Endothelial cell of umbilical vein (primary cell): ENCODE measurements at regions not wholly inside any gene's neighbourhood (a gene's known extent, or its start where the extent isn't known, plus 50 kb on each side); places are given as distances from the start of the nearest gene placed in this dataset.

Experiments used
- BruUV-seq: library from RNA; stranded (reverse); fragments of 400-500 nt; replicated peaks from 2 replicates; lab custom pipeline; 2021; lab: Mats Ljungman, UMichigan
- CTCF ChIA-PET: fragments of 300-600, 350-600 bp; sonication (Branson Sonifier 250); formaldehyde crosslinking; loops from one replicate; lab custom pipeline; 2021; ENCODE audit warnings: antibody characterized with exemption, inconsistent platforms; lab: Charles Lee
- POLR2A ChIA-PET: fragments of 300-600, 350-600 bp; sonication (Branson Sonifier 250); formaldehyde crosslinking; loops from one replicate; lab custom pipeline; 2021; ENCODE audit warnings: antibody characterized with exemption, inconsistent platforms; lab: Charles Lee
- DNase-seq: peaks from one replicate; pipeline ENCODE4 v3.0.0-alpha.2; 2011; ENCODE audit warnings: low read depth, low spot score
- FAIRE-seq: peaks from 2 replicates; lab custom pipeline; 2011; peaks lifted over from hg19 to GRCh38; lab: Jason Lieb, UNC
- H2AFZ ChIP-seq: 2 replicates; pipeline ENCODE4 v1.6.0; 2012; ENCODE audit warnings: low read depth, low read length, control low read depth, inconsistent platforms
- H3K27ac ChIP-seq: 2 replicates; pipeline ENCODE4 v1.5.1; 2011; ENCODE audit warnings: low read depth, mild to moderate bottlenecking, control low read depth, low read length, moderate library complexity; ENCODE audit not compliant: insufficient read depth
- H3K27me3 ChIP-seq, 2 experiments: 2 replicates each; pipeline versions ENCODE4 v1.6.0 to v1.6.1; 2011; ENCODE audit warnings: low read length in 2 of 2, mixed read lengths in 1 of 2; ENCODE audit not compliant: control insufficient read depth in 2 of 2, insufficient read depth in 2 of 2
- H3K36me3 ChIP-seq, 2 experiments: 2 replicates in 1 of 2; 3 replicates in 1 of 2; pipeline ENCODE4 v1.5.1; 2011; ENCODE audit warnings: low read length in 2 of 2, mild to moderate bottlenecking in 1 of 2, moderate library complexity in 1 of 2; ENCODE audit not compliant: control insufficient read depth in 2 of 2, insufficient read depth in 2 of 2; ENCODE audit errors: extremely low read depth in 1 of 2
- H3K4me1 ChIP-seq: 3 replicates; pipeline ENCODE4 v1.5.1; 2011; ENCODE audit warnings: mild to moderate bottlenecking, low read length; ENCODE audit not compliant: control insufficient read depth, insufficient read depth; ENCODE audit errors: extremely low read depth
- H3K4me2 ChIP-seq: 2 replicates; pipeline ENCODE4 v1.6.1; 2011; ENCODE audit warnings: low read length, control low read depth, mixed read lengths; ENCODE audit not compliant: insufficient read depth
- H3K4me3 ChIP-seq, 3 experiments: fragments of 200-600 bp in 1 of 3; sonication (generic), shearing (Covaris generic) in 1 of 3; replicated peaks in 1 of 3; 2 replicates each; pipeline ENCODE4 v1.5.1; 2011 to 2016; ENCODE audit warnings: control low read depth in 3 of 3, low read length in 3 of 3, mild to moderate bottlenecking in 2 of 3, inconsistent platforms in 1 of 3, low read depth in 1 of 3, moderate library complexity in 1 of 3; ENCODE audit not compliant: insufficient read depth in 1 of 3
- H3K79me2 ChIP-seq: 2 replicates; pipeline ENCODE4 v1.6.0; 2012; ENCODE audit warnings: low read length, inconsistent platforms; ENCODE audit not compliant: control insufficient read depth, insufficient read depth
- H3K9ac ChIP-seq: replicated peaks from 2 replicates; pipeline ENCODE3; 2011; ENCODE audit warnings: low read length, control low read depth; ENCODE audit not compliant: insufficient read depth; ENCODE audit errors: extremely low read depth
- H3K9me1 ChIP-seq: replicated peaks from 3 replicates; pipeline ENCODE4 v1.6.0; 2011; ENCODE audit warnings: mild to moderate bottlenecking, low read length; ENCODE audit not compliant: control insufficient read depth, insufficient read depth; ENCODE audit errors: extremely low read depth
- H3K9me3 ChIP-seq: replicated peaks from 2 replicates; pipeline ENCODE4 v1.5.1; 2012; ENCODE audit warnings: low read length, inconsistent platforms; ENCODE audit not compliant: control insufficient read depth, insufficient read depth
- H4K20me1 ChIP-seq: replicated peaks from 2 replicates; pipeline ENCODE3; 2011; ENCODE audit warnings: mild to moderate bottlenecking, low read length; ENCODE audit not compliant: control insufficient read depth, insufficient read depth; ENCODE audit errors: extremely low read depth
- EZH2 ChIP-seq: IDR thresholded peaks from 2 replicates; pipeline ENCODE4 v1.6.1; 2012; ENCODE audit warnings: borderline replicate concordance, low read depth, mild to moderate bottlenecking, moderate library complexity, low read length, inconsistent platforms; ENCODE audit not compliant: severe bottlenecking
- FOS ChIP-seq: IDR thresholded peaks from 2 replicates; pipeline ENCODE4 v1.6.1; 2011; ENCODE audit warnings: mild to moderate bottlenecking, low read length, moderate library complexity, borderline replicate concordance; ENCODE audit not compliant: insufficient read depth
- GATA2 ChIP-seq: IDR thresholded peaks from 2 replicates; pipeline ENCODE4 v1.7.0; 2011; ENCODE audit warnings: low read depth, mild to moderate bottlenecking, moderate library complexity, mixed read lengths, low read length; ENCODE audit not compliant: insufficient read length, insufficient read depth
- JUN ChIP-seq: IDR thresholded peaks from 2 replicates; pipeline ENCODE4 v1.6.1; 2011; ENCODE audit warnings: borderline replicate concordance, low read depth; ENCODE audit not compliant: insufficient read length, insufficient read depth
- MYC ChIP-seq: IDR thresholded peaks from one replicate; pipeline ENCODE4 v1.6.1; 2011; ENCODE audit warnings: mild to moderate bottlenecking, low read depth, low read length
- POLR2A ChIP-seq: IDR thresholded peaks from 2 replicates; pipeline ENCODE4 v1.6.1; 2012; ENCODE audit warnings: low read depth, mild to moderate bottlenecking, control low read depth, low read length
- POLR2AphosphoS5 ChIP-seq: IDR thresholded peaks from 2 replicates; pipeline ENCODE4 v1.6.1; 2012; ENCODE audit warnings: low read depth, mild to moderate bottlenecking, control low read depth, low read length, moderate library complexity; ENCODE audit not compliant: insufficient read depth
- dilution Hi-C: fragments of 300-500 bp; cut with MboI; formaldehyde crosslinking; loops from one replicate; pipeline ENCODE4 v1.15.0; 2019; ENCODE audit warnings: low sequenced_read_pairs; ENCODE audit not compliant: extremely low pct_ligation_motif_present
- intact Hi-C: fragments of 100-400 bp; cut with micrococcal nuclease; formaldehyde crosslinking; loops from one replicate; pipeline ENCODE4 v1.10.0; 2022
- TF ChIP-seq, protein P1 (sequence below), 2 donors: IDR thresholded peaks; 1 replicate in 1 of 2; 2 replicates in 1 of 2; pipeline ENCODE4 v1.5.1; 2011; ENCODE audit warnings: low read length in 2 of 2, mild to moderate bottlenecking in 2 of 2, moderate library complexity in 2 of 2, control low read depth in 1 of 2, inconsistent platforms in 1 of 2, low read depth in 1 of 2; ENCODE audit not compliant: insufficient read depth in 1 of 2; ENCODE audit errors: extremely low read depth in 1 of 2
- TF ChIP-seq, protein P2 (sequence below): IDR thresholded peaks from 2 replicates; pipeline ENCODE4 v1.6.1; 2011; ENCODE audit not compliant: insufficient read depth, insufficient read length

DNA sequence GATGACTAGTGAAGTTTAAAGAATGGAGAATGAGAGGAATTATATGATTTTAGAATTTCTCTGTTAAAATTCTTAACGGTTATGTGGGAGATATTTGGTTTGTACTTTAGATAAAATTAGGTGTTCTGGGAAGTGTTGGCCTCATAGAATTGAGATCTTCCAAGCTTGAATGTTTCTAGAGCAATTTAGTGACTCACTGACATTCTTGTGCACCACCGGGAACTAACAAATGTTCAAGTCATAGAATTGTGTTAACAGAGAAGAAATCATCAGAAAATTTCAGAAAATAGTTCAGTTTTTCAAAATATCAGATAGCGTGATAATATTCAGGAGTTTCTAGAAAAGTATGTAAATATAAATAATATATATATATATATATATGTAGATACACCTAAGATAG, 67.9 kb upstream of the BMP5 start:
- H3K9me1 ChIP-seq = no peaks in the 10 kb centered on the region
- no peak overlapping the region for H2AFZ ChIP-seq
- no peaks in the 10 kb centered on the region for H3K79me2 ChIP-seq
- no peak overlapping the region for H3K9ac ChIP-seq
- H3K4me3 ChIP-seq = no peak overlapping the region
- DNase-seq (no peak), FAIRE-seq (no peak)
- dilution Hi-C loops = no loop called here
- no peaks in the 10 kb centered on the region for H3K9me3 ChIP-seq
- no peaks in the 10 kb centered on the region for H3K27me3 ChIP-seq
- POLR2A ChIA-PET = no interaction called here
- H3K4me2 ChIP-seq = no peak overlapping the region
- no TSS peak for BruUV-seq
- no peaks in the 10 kb centered on the region for H3K4me1 ChIP-seq
- H3K27ac ChIP-seq = no peak overlapping the region
- CTCF ChIA-PET = no interaction called here
- intact Hi-C loops = no loop called here
- TF ChIP-seq POLR2AphosphoS5 (no peak), POLR2A (no peak), JUN (no peak), GATA2 (no peak), MYC (no peak), FOS (no peak), EZH2 (no peak)
- TF ChIP-seq, protein P1, sequence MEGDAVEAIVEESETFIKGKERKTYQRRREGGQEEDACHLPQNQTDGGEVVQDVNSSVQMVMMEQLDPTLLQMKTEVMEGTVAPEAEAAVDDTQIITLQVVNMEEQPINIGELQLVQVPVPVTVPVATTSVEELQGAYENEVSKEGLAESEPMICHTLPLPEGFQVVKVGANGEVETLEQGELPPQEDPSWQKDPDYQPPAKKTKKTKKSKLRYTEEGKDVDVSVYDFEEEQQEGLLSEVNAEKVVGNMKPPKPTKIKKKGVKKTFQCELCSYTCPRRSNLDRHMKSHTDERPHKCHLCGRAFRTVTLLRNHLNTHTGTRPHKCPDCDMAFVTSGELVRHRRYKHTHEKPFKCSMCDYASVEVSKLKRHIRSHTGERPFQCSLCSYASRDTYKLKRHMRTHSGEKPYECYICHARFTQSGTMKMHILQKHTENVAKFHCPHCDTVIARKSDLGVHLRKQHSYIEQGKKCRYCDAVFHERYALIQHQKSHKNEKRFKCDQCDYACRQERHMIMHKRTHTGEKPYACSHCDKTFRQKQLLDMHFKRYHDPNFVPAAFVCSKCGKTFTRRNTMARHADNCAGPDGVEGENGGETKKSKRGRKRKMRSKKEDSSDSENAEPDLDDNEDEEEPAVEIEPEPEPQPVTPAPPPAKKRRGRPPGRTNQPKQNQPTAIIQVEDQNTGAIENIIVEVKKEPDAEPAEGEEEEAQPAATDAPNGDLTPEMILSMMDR (IDR thresholded peaks at IDR 0.05; ENCODE audit: extremely low read depth in 1 of 2, insufficient read depth in 1 of 2, low read depth in 1 of 2, low read length in 2 of 2) = no peak
- TF ChIP-seq, protein P2, sequence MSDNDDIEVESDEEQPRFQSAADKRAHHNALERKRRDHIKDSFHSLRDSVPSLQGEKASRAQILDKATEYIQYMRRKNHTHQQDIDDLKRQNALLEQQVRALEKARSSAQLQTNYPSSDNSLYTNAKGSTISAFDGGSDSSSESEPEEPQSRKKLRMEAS = no peak
- H4K20me1 ChIP-seq = no peaks in the 10 kb centered on the region
- H3K36me3 ChIP-seq = no peaks in the 10 kb centered on the region
